ENCODE measurements at regions not wholly inside any gene's neighbourhood (a gene's known extent, or its start where the extent isn't known, plus 50 kb on each side); places are given as distances from the start of the nearest gene placed in this dataset.
A peak's percentile ranks its signal among the peaks of the same experiment; 100 is the strongest.

GRCh38 chr2:187934692-187935091, 357.0 kb upstream of the GULP1 start:
- TF ChIP-seq, protein P1, sequence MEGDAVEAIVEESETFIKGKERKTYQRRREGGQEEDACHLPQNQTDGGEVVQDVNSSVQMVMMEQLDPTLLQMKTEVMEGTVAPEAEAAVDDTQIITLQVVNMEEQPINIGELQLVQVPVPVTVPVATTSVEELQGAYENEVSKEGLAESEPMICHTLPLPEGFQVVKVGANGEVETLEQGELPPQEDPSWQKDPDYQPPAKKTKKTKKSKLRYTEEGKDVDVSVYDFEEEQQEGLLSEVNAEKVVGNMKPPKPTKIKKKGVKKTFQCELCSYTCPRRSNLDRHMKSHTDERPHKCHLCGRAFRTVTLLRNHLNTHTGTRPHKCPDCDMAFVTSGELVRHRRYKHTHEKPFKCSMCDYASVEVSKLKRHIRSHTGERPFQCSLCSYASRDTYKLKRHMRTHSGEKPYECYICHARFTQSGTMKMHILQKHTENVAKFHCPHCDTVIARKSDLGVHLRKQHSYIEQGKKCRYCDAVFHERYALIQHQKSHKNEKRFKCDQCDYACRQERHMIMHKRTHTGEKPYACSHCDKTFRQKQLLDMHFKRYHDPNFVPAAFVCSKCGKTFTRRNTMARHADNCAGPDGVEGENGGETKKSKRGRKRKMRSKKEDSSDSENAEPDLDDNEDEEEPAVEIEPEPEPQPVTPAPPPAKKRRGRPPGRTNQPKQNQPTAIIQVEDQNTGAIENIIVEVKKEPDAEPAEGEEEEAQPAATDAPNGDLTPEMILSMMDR (IDR thresholded peaks at IDR 0.05; ENCODE audit: control insufficient read depth, extremely low read depth, insufficient read depth), result no peak
- no peak overlapping the region for H3K4me3 ChIP-seq (ENCODE audit: low read depth, low read length)
- no peak for DNase-seq (ENCODE audit: low read depth)

DNA sequence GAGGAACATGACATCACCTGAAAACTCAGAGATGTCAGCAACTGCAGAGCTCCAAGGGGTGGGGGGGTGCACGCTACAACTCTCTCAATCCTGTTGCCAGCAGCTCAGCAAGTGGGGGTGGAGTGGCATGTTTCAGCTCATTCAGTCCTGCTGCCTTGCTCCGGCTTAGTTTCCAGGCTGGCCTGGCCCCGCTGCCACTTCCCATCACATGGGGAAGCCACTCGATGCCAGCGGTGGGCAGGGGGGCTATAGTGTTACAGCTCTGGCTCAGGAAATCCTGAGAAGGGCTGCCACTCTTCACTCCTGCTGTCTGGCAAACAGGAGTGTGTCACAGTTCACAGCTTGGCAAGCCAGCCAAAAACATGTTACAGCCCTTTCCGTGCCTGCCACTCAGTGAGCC, 356.5 kb upstream of the GULP1 start:
- TF ChIP-seq, protein P1 (IDR thresholded peaks at IDR 0.05; ENCODE audit: control insufficient read depth, extremely low read depth, insufficient read depth), result no peak
- no peak for DNase-seq (ENCODE audit: low read depth)
- no peak overlapping the region for H3K4me3 ChIP-seq (ENCODE audit: low read depth, low read length)

DNA sequence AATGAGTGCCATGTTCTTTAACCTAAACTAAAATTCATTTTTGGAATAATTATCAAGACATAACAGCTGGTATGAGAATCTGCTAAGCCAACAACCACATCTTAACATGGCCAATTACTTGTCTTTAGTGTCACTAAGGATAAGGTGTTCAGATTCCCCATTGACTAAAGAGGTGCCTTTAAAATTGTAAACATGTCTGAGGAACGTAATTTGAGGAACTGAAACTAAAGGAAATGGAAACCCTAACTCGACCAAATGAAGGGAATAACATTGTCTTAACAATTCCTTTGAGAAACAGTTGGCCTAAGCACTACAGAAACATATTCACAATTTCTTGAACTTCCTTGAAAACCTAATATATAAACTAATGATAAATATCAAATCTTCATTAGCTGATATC, 355.4 kb upstream of the GULP1 start:
- no peak overlapping the region for H3K4me3 ChIP-seq (ENCODE audit: low read depth, low read length)
- TF ChIP-seq, protein P1 (IDR thresholded peaks at IDR 0.05; ENCODE audit: control insufficient read depth, extremely low read depth, insufficient read depth), result no peak
- no peak for DNase-seq (ENCODE audit: low read depth)

DNA sequence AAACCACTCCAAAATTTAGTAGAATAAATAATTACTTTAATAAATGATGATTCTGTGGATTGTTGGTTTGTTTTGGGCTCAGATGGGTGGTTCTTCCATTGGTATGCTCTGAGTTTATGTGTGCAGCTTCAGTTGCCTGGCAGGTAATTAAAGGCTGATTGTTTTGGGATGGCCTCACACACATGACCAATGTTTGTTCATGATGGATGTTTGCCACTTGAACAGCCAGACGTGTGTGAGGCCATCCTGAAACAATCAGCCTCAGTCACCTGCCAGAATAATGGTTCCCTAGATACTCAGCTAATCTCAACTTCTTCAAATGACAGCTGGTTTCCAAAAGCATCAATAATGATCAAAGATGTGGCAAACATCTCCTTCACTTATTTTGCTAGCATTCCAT, 352.5 kb upstream of the GULP1 start:
- DNase-seq (ENCODE audit: low read depth), result peak; percentile 26
- H3K4me3 ChIP-seq (ENCODE audit: low read depth, low read length), result no peak overlapping the region
- TF ChIP-seq, protein P1 (IDR thresholded peaks at IDR 0.05; ENCODE audit: control insufficient read depth, extremely low read depth, insufficient read depth), result no peak

- TF ChIP-seq, protein P1 (IDR thresholded peaks at IDR 0.05; ENCODE audit: control insufficient read depth, extremely low read depth, insufficient read depth), result no peak
- H3K4me3 ChIP-seq (ENCODE audit: low read depth, low read length), result no peak overlapping the region
- DNase-seq (ENCODE audit: low read depth), result no peak
These were observed 348.8 kb upstream of the GULP1 start for GRCh38 chr2:187942876-187943275.

DNA sequence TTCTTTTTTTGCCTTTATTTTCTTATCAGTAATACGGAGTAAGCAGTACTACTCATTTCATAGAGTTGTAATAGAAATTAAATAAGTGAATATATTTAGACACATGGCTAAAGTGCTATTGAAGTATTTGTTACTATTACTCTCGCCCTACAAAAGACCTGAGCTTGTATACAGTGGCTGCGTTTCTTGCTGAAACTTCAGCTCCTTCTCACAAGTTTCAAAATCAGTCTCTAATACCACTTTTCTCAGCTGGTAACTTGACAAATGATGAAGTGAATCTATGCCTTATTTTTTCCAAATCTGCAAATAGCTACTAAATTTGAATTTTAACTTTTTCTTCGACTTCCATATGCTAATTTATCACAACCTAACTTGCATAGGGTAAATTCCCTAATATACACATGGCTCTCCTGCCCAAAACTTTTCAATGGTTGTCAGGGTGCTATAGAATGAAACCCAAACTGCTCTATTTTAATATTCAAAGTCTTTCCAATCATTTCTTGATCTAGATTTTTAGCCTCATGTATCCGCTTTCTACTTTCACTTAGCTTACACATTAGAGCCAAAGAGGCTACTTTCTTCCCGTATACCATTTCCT, 347.8 kb upstream of the GULP1 start:
- no peak for DNase-seq (ENCODE audit: low read depth)
- TF ChIP-seq, protein P1 (IDR thresholded peaks at IDR 0.05; ENCODE audit: control insufficient read depth, extremely low read depth, insufficient read depth), result no peak
- H3K4me3 ChIP-seq (ENCODE audit: low read depth, low read length), result no peak overlapping the region

GRCh38 chr2:187949859-187950258, 341.8 kb upstream of the GULP1 start:
- DNase-seq (ENCODE audit: low read depth), result no peak
- TF ChIP-seq, protein P1 (IDR thresholded peaks at IDR 0.05; ENCODE audit: control insufficient read depth, extremely low read depth, insufficient read depth), result no peak
- H3K4me3 ChIP-seq (ENCODE audit: low read depth, low read length), result no peak overlapping the region
